Effector memory CD8-positive, alpha-beta T cell (primary cell): ENCODE measurements at regions not wholly inside any gene's neighbourhood (a gene's known extent, or its start where the extent isn't known, plus 50 kb on each side); places are given as distances from the start of the nearest gene placed in this dataset.
"Not testable (repeated sequence)": the region's sequence is repeated elsewhere in the genome, so short reads cannot be mapped to it uniquely, and the experiment has no call there.

Experiments
- ATAC-seq: fragments of 150-1000 bp; cut with Tn5 transposase; replicated peaks from 2 replicates; pipeline ENCODE4 v1.10.0; 2021; ENCODE audit warnings: mild to moderate bottlenecking, moderate library complexity
- DNase-seq, 3 experiments: peaks; one replicate each; pipeline ENCODE4 v3.0.0; 2021
- H3K27ac Mint-ChIP-seq, 2 donors: one replicate each; pipeline ENCODE4 v1.8.0; 2022; ENCODE audit warnings: mild to moderate bottlenecking in 2 of 2, mixed read lengths in 2 of 2, moderate library complexity in 2 of 2
- H3K27me3 Mint-ChIP-seq, 2 donors: one replicate each; pipeline ENCODE4 v1.8.0; 2022; ENCODE audit warnings: mixed read lengths in 2 of 2
- H3K36me3 Mint-ChIP-seq: one replicate; pipeline ENCODE4 v1.8.0; 2022; ENCODE audit warnings: mild to moderate bottlenecking, moderate library complexity, mixed read lengths; ENCODE audit not compliant: insufficient read depth
- H3K4me1 Mint-ChIP-seq, 2 donors: one replicate each; pipeline ENCODE4 v1.8.0; 2022; ENCODE audit warnings: low read depth in 2 of 2, mixed read lengths in 2 of 2
- H3K4me3 Mint-ChIP-seq, 2 donors: one replicate each; pipeline ENCODE4 v1.8.0; 2022; ENCODE audit warnings: mild to moderate bottlenecking in 2 of 2, mixed read lengths in 2 of 2, moderate library complexity in 2 of 2
- H3K9me3 Mint-ChIP-seq, 2 donors: one replicate each; pipeline ENCODE4 v1.8.0; 2022; ENCODE audit warnings: mixed read lengths in 2 of 2

DNA sequence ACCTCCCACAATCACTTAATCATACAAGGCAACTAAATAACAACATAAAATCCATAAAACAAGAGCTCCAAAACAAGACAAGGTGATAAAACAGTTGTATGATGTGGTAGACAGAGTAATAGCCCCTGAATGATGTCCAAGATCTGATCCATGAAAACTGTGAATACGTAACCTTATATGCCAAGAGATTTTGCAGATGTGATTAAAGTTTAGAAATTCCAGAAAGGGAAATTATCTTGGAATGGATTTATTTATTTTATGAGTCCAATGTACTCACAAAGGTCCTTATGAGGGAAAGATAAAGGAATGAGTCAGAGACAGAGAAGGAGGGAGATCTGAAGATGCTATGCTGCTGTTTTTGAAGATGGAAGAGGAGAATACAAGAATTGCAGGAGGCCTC, 1775.7 kb upstream of the C9orf72 start:
- no peaks in the 10 kb centered on the region for H3K4me1 Mint-ChIP-seq
- no peak overlapping the region for H3K27ac Mint-ChIP-seq
- DNase-seq (no peak), ATAC-seq (no peak)
- H3K36me3 Mint-ChIP-seq, result no peaks in the 10 kb centered on the region
- no peak overlapping the region for H3K4me3 Mint-ChIP-seq
- no peaks in the 10 kb centered on the region for H3K27me3 Mint-ChIP-seq
- peaks cover 18 to 23% of the 10 kb centered on the region in 2 donors for H3K9me3 Mint-ChIP-seq

DNA sequence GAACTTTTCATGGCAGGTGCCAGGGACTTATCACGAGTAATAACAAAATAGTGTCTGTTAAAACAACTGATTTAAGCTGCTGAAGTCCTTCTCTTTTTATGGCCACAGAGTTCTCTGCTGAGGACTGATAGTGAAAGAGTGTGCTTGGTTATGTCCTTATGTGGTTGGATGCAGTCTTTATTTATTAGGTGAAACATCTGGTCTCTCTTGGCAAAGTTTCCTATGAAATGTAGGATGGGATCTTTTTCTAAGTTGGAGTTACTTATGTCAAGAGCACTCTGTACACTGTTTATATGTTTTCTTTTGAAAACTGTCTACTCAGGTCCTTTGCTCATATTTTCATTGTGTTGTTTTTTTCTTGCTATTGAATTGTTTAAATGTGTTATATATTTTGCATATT, 1816.1 kb upstream of the C9orf72 start:
- Mint-ChIP-seq H3K27me3 (no peaks in the 10 kb centered on the region), H3K4me3 (no peak overlapping the region), H3K9me3 (peaks cover 0 to 3% of the 10 kb centered on the region in 2 donors), H3K36me3 (peaks cover 4% of the 10 kb centered on the region), H3K4me1 (no peaks in the 10 kb centered on the region), H3K27ac (no peak overlapping the region)
- DNase-seq (no peak), ATAC-seq (no peak)

- DNase-seq, result no peak
- H3K4me3 Mint-ChIP-seq, result no peak overlapping the region
- no peaks in the 10 kb centered on the region for H3K27me3 Mint-ChIP-seq
- no peaks in the 10 kb centered on the region for H3K4me1 Mint-ChIP-seq
- peaks cover 4% of the 10 kb centered on the region for H3K36me3 Mint-ChIP-seq
- ATAC-seq, result no peak
- no peak overlapping the region for H3K27ac Mint-ChIP-seq
- peaks cover 0 to 3% of the 10 kb centered on the region in 2 donors for H3K9me3 Mint-ChIP-seq
Measured at GRCh38 chr9:29390859-29391258, 1817.6 kb upstream of the C9orf72 start.

DNA sequence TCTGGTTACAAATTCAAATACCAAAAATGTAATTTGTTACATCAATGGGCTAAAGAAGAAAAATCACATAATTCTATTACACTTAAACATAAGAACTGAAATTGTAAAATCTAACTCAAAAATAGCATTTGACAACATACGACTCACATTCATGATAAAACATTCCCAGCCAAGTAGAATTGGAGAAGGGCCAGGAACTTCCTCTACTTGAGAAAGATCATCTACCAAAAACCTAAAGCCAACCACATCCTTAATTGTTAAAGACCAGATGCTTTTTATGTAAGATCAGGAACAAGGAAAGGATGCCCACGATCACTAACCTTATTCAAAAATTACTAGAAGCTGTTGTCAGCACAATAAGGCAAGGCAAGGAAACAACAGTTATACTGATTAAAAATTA, 1819.8 kb upstream of the C9orf72 start:
- peaks cover 0 to 3% of the 10 kb centered on the region in 2 donors for H3K9me3 Mint-ChIP-seq
- H3K36me3 Mint-ChIP-seq, result no peaks in the 10 kb centered on the region
- H3K4me1 Mint-ChIP-seq, result no peaks in the 10 kb centered on the region
- no peak overlapping the region for H3K4me3 Mint-ChIP-seq
- DNase-seq, result no peak
- H3K27ac Mint-ChIP-seq, result no peak overlapping the region
- no peak for ATAC-seq
- H3K27me3 Mint-ChIP-seq, result no peaks in the 10 kb centered on the region

GRCh38 chr9:29394855-29395254, 1821.6 kb upstream of the C9orf72 start:
- Mint-ChIP-seq H3K4me1 (no peaks in the 10 kb centered on the region), H3K4me3 (no peak overlapping the region), H3K36me3 (no peaks in the 10 kb centered on the region), H3K27ac (no peak overlapping the region), H3K27me3 (no peaks in the 10 kb centered on the region), H3K9me3 (peaks cover 0 to 4% of the 10 kb centered on the region in 2 donors)
- DNase-seq, result no peak
- no peak for ATAC-seq

- Mint-ChIP-seq H3K27me3 (no peaks in the 10 kb centered on the region), H3K9me3 (peaks cover 0 to 8% of the 10 kb centered on the region in 2 donors), H3K27ac (no peak overlapping the region), H3K4me1 (no peaks in the 10 kb centered on the region), H3K36me3 (no peaks in the 10 kb centered on the region), H3K4me3 (no peak overlapping the region)
- no peak for DNase-seq
- no peak for ATAC-seq
Measured at GRCh38 chr9:29397148-29397547, 1823.9 kb upstream of the C9orf72 start.

- ATAC-seq (no peak), DNase-seq (no peak)
- Mint-ChIP-seq H3K4me3 (no peak overlapping the region), H3K9me3 (peaks cover 5 to 15% of the 10 kb centered on the region in 2 donors), H3K4me1 (no peaks in the 10 kb centered on the region), H3K27me3 (no peaks in the 10 kb centered on the region), H3K36me3 (peaks cover 2% of the 10 kb centered on the region), H3K27ac (no peak overlapping the region)
Measured at GRCh38 chr9:29416204-29416603, 1842.9 kb upstream of the C9orf72 start.

GRCh38 chr9:29422438-29422837, 1849.2 kb upstream of the C9orf72 start:
- no peaks in the 10 kb centered on the region for H3K27me3 Mint-ChIP-seq
- no peaks in the 10 kb centered on the region for H3K4me1 Mint-ChIP-seq
- no peaks in the 10 kb centered on the region for H3K36me3 Mint-ChIP-seq
- ATAC-seq (no peak), DNase-seq (no peak)
- peaks cover 2 to 14% of the 10 kb centered on the region in 2 donors for H3K9me3 Mint-ChIP-seq
- no peak overlapping the region for H3K27ac Mint-ChIP-seq
- H3K4me3 Mint-ChIP-seq, result no peak overlapping the region

GRCh38 chr9:29432191-29432590, 1858.9 kb upstream of the C9orf72 start:
- no peaks in the 10 kb centered on the region for H3K36me3 Mint-ChIP-seq
- no peak overlapping the region for H3K27ac Mint-ChIP-seq
- no peak for ATAC-seq
- no peak for DNase-seq
- H3K4me1 Mint-ChIP-seq, result no peaks in the 10 kb centered on the region
- H3K9me3 Mint-ChIP-seq, result peaks cover 8 to 31% of the 10 kb centered on the region in 2 donors
- H3K27me3 Mint-ChIP-seq, result no peaks in the 10 kb centered on the region
- H3K4me3 Mint-ChIP-seq, result no peak overlapping the region

- H3K9me3 Mint-ChIP-seq, result peaks cover 8 to 31% of the 10 kb centered on the region in 2 donors
- not testable (repeated sequence) for H3K27me3 Mint-ChIP-seq, DNase-seq, H3K27ac Mint-ChIP-seq, H3K36me3 Mint-ChIP-seq, ATAC-seq, H3K4me1 Mint-ChIP-seq, H3K4me3 Mint-ChIP-seq
Measured at GRCh38 chr9:29432656-29433055, 1859.4 kb upstream of the C9orf72 start.

- no peak for ATAC-seq
- Mint-ChIP-seq H3K4me3 (no peak overlapping the region), H3K27ac (no peak overlapping the region), H3K9me3 (peaks cover 5 to 38% of the 10 kb centered on the region in 2 donors), H3K4me1 (no peaks in the 10 kb centered on the region), H3K36me3 (no peaks in the 10 kb centered on the region), H3K27me3 (no peaks in the 10 kb centered on the region)
- no peak for DNase-seq
Measured at GRCh38 chr9:29435368-29435767, 1862.1 kb upstream of the C9orf72 start.

GRCh38 chr9:29437526-29437925, 1864.2 kb upstream of the C9orf72 start:
- Mint-ChIP-seq H3K27me3 (no peaks in the 10 kb centered on the region), H3K4me3 (no peak overlapping the region), H3K36me3 (no peaks in the 10 kb centered on the region), H3K27ac (no peak overlapping the region), H3K4me1 (no peaks in the 10 kb centered on the region), H3K9me3 (peaks cover 11 to 36% of the 10 kb centered on the region in 2 donors)
- DNase-seq (no peak), ATAC-seq (no peak)

GRCh38 chr9:29439961-29440360, 1866.7 kb upstream of the C9orf72 start:
- H3K27me3 Mint-ChIP-seq, result no peaks in the 10 kb centered on the region
- no peak overlapping the region for H3K4me3 Mint-ChIP-seq
- H3K27ac Mint-ChIP-seq, result no peak overlapping the region
- no peak for ATAC-seq
- no peak for DNase-seq
- H3K4me1 Mint-ChIP-seq, result no peaks in the 10 kb centered on the region
- H3K36me3 Mint-ChIP-seq, result no peaks in the 10 kb centered on the region
- H3K9me3 Mint-ChIP-seq, result peaks cover 9 to 22% of the 10 kb centered on the region in 2 donors

DNA sequence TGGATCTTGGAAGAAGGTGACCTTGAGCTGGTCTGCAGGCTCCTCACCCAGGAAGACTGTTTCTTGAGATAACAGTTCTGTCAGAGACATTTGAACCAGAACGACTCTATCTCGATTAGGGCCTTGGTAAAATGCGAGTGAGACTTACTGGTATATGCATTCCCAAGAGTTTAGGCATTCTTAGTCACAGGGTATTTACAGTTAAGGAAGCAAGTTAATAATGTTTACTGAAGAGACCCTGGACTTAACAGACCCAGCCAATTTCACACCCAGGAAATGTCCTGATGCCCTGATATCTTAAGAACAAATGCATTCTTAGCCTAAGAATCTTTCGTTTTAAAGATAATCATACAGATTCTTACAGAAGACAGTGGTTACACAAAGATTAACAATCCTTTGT, 1867.2 kb upstream of the C9orf72 start:
- Mint-ChIP-seq H3K4me3 (no peak overlapping the region), H3K36me3 (no peaks in the 10 kb centered on the region), H3K4me1 (no peaks in the 10 kb centered on the region), H3K27me3 (no peaks in the 10 kb centered on the region), H3K27ac (no peak overlapping the region), H3K9me3 (peaks cover 9 to 22% of the 10 kb centered on the region in 2 donors)
- ATAC-seq (no peak), DNase-seq (no peak)

- Mint-ChIP-seq H3K36me3 (no peaks in the 10 kb centered on the region), H3K4me1 (no peaks in the 10 kb centered on the region)
- DNase-seq, result no peak
Measured at GRCh38 chr9:29445751-29446150, 1872.5 kb upstream of the C9orf72 start.

More at GRCh38 chr9:29445751-29446150, 1872.5 kb upstream of the C9orf72 start:
- Mint-ChIP-seq H3K27ac (no peak overlapping the region), H3K27me3 (no peaks in the 10 kb centered on the region), H3K4me3 (no peak overlapping the region), H3K9me3 (peaks cover 9% of the 10 kb centered on the region in 2 donors)
- ATAC-seq, result no peak
